NCI-H1105 treated with DMSO at 0.1 percent for 48 hours (cell line): ENCODE measurements at regions not wholly inside any gene's neighbourhood (a gene's known extent, or its start where the extent isn't known, plus 50 kb on each side); places are given as distances from the start of the nearest gene placed in this dataset.

ENCODE experiments used
- DNase-seq: peaks from one replicate; lab custom pipeline; 2025; lab: John Stamatoyannopoulos, UW

GRCh38 chr12:14256121-14256520 is 109.4 kb upstream of the ATF7IP start:
- DNase-seq, result no peak

DNA sequence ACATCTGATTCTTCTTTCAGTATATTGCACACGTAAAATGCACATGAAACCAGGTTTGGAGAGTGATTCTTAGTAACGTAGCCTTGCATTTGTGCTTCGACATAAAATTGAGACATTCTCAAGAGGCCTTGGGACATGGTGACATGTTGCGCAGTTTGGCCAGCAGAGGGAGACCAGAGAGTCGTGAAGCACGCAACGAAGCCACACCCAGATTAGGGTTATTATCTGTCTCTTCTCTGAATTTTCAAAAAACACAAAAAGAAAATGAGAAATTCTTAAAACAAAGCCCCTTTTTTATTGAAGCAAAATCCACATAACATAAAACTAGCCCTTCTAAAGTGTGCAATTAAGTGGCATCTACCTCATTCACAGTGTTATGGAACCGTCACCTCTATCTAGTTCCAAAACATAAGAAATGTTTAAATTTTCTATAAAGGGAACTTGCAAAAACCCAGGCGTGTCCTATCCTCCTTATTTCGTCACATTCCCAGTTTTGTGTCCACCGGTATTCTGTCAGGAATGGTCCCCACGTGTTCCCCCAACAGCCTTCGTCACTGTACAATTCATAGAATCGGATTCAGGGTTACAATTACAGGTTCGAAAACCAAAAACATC is 108.8 kb upstream of the ATF7IP start:
- DNase-seq, result no peak

DNA sequence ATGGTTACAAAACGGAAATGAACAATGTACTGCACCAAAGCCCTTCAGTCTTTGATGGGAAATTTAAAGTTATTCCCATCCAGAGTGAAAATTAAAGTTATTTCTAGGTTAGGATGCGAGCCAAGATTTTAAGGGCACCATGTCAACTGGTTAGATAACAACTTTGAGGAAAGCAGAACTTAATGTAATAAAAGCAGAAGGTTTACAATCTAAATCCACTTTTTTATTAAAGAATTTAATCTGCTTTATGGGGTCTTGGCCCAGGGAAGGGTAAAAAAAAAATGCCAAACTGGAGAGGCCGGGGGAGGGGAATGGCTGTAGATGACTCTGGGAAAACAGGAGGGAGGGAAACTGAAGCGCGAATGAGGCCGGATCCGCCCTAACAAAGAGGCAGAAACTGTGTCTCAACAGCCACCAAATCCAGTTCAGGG is 108.2 kb upstream of the ATF7IP start:
- DNase-seq, result no peak

DNA sequence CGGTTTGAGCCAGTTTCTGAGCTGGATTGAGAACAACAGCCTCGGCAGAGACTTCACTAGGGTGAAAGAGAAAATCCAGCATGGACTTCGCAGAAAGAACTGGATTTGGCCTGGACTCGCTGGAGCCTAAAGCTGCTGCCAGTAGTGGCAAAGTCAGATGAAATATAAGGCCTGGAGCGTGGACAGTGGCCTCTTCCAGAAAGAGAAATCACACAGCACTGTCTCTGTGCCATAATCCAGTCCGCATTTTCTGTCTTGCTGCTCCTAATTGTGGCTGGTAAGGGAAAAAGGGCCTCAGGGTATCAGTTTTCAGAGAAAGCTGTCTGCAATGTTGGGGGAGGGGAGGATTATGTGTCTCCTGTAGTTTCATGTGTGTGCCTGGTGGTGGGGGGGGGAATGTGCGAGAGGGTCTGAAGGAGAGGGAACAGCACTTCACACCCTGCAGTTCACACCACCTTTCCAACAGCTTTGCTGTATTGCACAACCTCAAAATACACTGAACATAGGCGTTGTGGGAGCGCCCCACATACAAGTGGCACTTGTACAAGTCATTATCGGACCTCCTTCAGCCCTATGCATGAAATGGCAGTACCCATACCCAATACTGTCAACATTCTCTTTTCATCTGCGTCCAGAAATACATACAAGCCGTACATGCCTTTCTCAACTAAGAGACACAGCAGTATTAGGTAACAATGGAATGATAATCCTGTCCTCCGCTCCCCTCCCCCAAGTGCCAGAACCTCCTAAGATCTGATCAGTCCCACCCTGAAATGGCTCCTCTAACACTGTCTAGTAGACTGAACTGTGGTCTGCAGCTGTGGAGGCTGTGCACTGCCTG is 107.5 kb upstream of the ATF7IP start:
- peak; percentile 51 for DNase-seq

- DNase-seq, result no peak
Observed at GRCh38 chr12:14258575-14258940, 106.9 kb upstream of the ATF7IP start.

GRCh38 chr12:14259481-14260010 is 105.9 kb upstream of the ATF7IP start:
- DNase-seq, result no peak

- DNase-seq, result no peak
Observed at GRCh38 chr12:14260011-14260993, 105.2 kb upstream of the ATF7IP start.

GRCh38 chr12:14261096-14261495 is 104.4 kb upstream of the ATF7IP start:
- no peak for DNase-seq

- DNase-seq, result no peak
Observed at GRCh38 chr12:14261861-14262260, 103.6 kb upstream of the ATF7IP start.

DNA sequence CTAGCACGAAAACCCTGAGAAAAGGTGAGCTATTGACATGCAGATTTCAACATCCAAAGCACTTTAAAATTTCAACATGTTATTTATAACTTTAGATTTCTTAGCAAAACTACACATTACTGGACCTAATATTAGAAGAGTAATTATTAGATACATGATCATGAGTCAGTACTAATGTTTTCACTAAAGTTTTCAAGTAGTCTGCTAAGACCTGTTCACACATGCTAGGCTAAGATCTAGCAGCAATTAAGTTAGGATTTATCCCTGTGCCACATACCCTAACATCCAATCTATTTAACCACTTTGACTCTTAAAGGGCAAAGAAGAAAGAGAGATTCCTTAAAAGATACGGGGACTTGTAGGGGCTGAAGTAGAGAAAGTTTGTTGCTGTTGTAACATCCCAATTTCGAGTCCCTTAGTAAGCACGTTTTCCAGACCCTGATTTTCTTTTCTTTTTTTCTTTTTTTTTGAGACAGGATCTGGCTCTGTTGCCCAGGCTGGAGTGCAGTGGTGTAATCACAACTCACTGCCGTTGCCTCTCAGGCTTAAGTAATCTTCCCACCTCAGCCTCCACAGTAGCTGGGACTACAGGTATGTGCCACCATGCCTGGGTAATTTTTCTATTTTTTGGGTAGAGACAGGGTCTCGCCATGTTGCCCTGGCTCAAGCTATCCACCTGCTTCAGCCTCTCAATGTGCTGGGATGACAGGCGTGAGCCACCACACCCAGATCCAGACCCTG is 102.5 kb upstream of the ATF7IP start:
- no peak for DNase-seq

DNA sequence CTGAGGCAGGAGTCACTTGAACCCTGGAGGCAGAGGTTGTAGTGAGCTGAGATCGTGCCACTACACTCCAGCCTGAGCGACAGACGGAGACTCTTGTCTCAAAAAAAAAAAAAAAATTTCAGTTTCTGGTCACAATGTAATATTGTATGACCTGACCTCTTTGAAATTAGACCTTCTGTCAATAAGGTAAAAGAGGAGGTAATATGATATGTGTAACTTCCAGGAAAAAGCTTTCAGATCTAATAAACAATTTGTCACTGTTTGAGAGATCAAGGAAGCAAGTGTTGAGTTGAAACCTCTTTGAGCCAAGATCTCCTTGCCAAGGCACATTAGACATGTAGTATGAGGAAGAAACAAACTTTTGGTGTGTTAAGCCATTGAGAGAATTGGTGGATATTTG is 101.7 kb upstream of the ATF7IP start:
- DNase-seq, result no peak

DNA sequence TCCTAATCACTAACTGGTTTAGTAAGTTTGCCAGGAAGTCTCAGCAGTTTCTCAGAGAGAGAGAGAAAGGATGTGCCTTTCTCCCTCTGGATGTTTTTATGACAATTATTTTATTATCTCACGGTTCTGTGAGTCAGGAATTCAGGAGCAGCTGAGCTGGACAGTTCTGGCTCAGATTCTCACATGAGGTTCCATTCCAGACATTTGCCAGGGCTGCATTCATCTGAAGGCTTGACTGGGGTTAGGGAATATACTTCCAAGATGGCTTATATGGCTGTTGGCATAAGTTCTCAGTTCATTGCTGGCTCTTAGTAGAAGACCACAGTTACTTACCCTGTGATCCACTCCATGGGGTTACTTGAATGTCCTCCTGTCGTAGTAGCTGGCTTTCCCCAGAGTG is 101.2 kb upstream of the ATF7IP start:
- DNase-seq, result no peak

GRCh38 chr12:14264778-14265177 is 100.7 kb upstream of the ATF7IP start:
- DNase-seq, result no peak

DNA sequence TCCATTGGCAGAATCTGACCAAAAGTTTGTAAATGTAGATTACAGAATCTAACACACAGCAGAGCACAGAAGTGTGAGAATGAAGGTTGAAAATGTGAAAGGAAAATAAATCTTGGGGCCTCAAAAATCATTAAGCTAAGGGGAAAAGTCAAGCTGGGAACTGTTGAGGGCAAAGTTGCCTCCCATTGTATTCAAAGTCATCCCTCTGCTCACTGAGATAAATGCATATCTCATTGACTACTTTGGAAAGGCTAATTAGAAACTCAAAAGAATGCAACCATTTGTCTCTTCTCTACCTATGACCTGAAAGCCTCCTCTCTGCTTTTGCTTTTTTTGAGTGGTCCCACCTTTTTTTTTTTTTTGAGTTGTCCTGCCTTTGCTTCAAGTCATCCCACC is 97.4 kb upstream of the ATF7IP start:
- DNase-seq, result no peak

DNA sequence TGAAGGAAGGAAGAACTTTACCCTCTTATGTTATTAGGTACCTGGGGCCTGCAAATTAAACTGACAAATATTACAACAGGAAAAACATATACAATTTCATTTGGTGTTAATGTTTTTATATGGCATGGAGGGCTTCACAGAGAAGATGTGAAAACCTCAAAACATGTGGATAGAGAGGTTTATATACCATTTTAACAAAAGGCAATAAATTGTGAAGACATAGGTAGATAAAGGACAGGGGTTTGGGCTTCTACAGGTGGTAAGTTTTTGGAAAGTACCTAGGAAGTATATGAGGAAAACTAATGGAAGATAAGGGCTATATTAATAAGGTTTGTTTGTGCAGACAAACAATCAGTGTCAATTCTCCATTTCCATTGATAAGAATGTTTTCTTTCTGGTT is 95.1 kb upstream of the ATF7IP start:
- DNase-seq, result no peak

- peak; percentile 84 for DNase-seq
Observed at GRCh38 chr12:14272956-14273912, 92.2 kb upstream of the ATF7IP start.

DNA sequence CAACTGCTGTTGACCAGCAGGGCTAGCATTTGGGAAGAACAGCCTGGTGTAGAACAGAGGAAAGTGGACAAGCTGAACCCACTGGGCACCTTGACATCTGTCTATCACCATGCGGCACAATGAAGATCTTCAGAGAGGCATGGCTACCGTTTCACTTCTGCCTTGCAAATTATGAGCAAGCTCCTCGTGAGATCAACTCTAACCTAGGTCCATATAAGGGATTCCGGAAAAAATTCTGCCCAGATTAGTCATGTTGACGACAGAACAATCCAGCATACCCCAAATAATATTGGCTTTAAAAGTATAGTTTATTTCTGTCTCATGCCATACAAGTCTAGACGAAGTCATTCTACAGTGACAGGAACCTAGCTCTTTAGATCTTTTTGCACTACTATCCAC is 91.6 kb upstream of the ATF7IP start:
- no peak for DNase-seq

DNA sequence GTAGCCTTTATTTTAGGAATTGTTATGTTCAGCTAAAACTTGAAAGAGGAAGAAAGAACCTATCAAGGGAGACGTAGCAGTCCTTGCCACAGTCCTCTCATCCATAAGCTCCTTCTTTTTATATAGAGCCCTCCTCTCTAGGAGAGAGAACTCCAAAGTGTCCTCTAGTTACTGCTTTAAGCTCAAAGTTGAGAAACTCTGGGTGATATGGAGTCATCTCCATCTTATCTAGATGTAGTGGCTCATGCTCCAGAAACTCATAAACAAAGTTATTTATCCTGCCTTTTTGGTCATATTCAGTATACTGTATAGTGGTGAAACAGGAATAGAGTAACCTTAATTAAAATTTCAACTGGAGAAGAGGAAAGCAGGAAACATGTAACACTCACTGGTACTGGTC is 90.4 kb upstream of the ATF7IP start:
- DNase-seq, result no peak

- no peak for DNase-seq
Observed at GRCh38 chr12:14275886-14276285, 89.6 kb upstream of the ATF7IP start.

- no peak for DNase-seq
Observed at GRCh38 chr12:14278294-14278953, 87.1 kb upstream of the ATF7IP start.
